Mesothelial cell of epicardium (in vitro differentiated cells): ENCODE measurements at regions not wholly inside any gene's neighbourhood (a gene's known extent, or its start where the extent isn't known, plus 50 kb on each side); places are given as distances from the start of the nearest gene placed in this dataset.

Source experiments
- DNase-seq, 2 experiments: peaks; one replicate each; pipeline ENCODE4 v3.0.0; 2021; ENCODE audit warnings: low spot score in 2 of 2; ENCODE audit not compliant: unreplicated experiment in 2 of 2
- H3K27ac Mint-ChIP-seq: 2 replicates; pipeline ENCODE4 v1.8.0; 2021; ENCODE audit warnings: mixed read lengths
- H3K27me3 Mint-ChIP-seq: 2 replicates; pipeline ENCODE4 v1.8.0; 2021; ENCODE audit warnings: low read depth, mixed read lengths
- H3K36me3 Mint-ChIP-seq: 2 replicates; pipeline ENCODE4 v1.8.0; 2021; ENCODE audit warnings: mixed read lengths
- H3K4me1 Mint-ChIP-seq: 2 replicates; pipeline ENCODE4 v1.8.0; 2021; ENCODE audit warnings: mixed read lengths
- H3K4me3 Mint-ChIP-seq: 2 replicates; pipeline ENCODE4 v1.8.0; 2021; ENCODE audit warnings: mild to moderate bottlenecking, moderate library complexity, mixed read lengths
- H3K9me3 Mint-ChIP-seq: 2 replicates; pipeline ENCODE4 v1.8.0; 2021; ENCODE audit warnings: mixed read lengths
- CTCF ChIP-seq: fragments of 200-600 bp; sonication (generic); IDR thresholded peaks from one replicate; pipeline ENCODE4 v1.5.0; 2021; ENCODE audit warnings: antibody characterized with exemption; ENCODE audit not compliant: unreplicated experiment

- DNase-seq, result no peak
- Mint-ChIP-seq H3K4me1 (peaks cover 22% of the 10 kb centered on the region), H3K9me3 (peaks cover 7% of the 10 kb centered on the region), H3K36me3 (no peaks in the 10 kb centered on the region), H3K27me3 (no peaks in the 10 kb centered on the region), H3K27ac (no peak overlapping the region), H3K4me3 (no peak overlapping the region)
- TF ChIP-seq CTCF, result no peak
Observed at GRCh38 chr14:46399049-46399448, 252.5 kb downstream of the RPL10L start.

GRCh38 chr14:46384611-46385010 lies 267.0 kb downstream of the RPL10L start:
- no peak for TF ChIP-seq CTCF
- Mint-ChIP-seq H3K4me3 (no peak overlapping the region), H3K27me3 (no peaks in the 10 kb centered on the region), H3K4me1 (no peaks in the 10 kb centered on the region), H3K36me3 (peaks cover 2% of the 10 kb centered on the region), H3K9me3 (peaks cover 39% of the 10 kb centered on the region), H3K27ac (no peak overlapping the region)
- DNase-seq, result no peak

GRCh38 chr14:46381674-46382073 lies 269.9 kb downstream of the RPL10L start:
- Mint-ChIP-seq H3K27me3 (no peaks in the 10 kb centered on the region), H3K4me1 (no peaks in the 10 kb centered on the region), H3K27ac (no peak overlapping the region), H3K36me3 (peaks cover 1% of the 10 kb centered on the region), H3K9me3 (peaks cover 31% of the 10 kb centered on the region), H3K4me3 (no peak overlapping the region)
- TF ChIP-seq CTCF, result no peak
- no peak for DNase-seq

- H3K36me3 Mint-ChIP-seq, result peaks cover 4% of the 10 kb centered on the region
- H3K4me3 Mint-ChIP-seq, result no peak overlapping the region
- TF ChIP-seq CTCF, result no peak
- H3K4me1 Mint-ChIP-seq, result no peaks in the 10 kb centered on the region
- no peak for DNase-seq
- no peaks in the 10 kb centered on the region for H3K27me3 Mint-ChIP-seq
- no peak overlapping the region for H3K27ac Mint-ChIP-seq
- peaks cover 46% of the 10 kb centered on the region for H3K9me3 Mint-ChIP-seq
Observed at GRCh38 chr14:46378248-46378647, 273.3 kb downstream of the RPL10L start.

GRCh38 chr14:46377305-46377704 lies 274.3 kb downstream of the RPL10L start:
- no peak for DNase-seq
- H3K36me3 Mint-ChIP-seq, result peaks cover 5% of the 10 kb centered on the region
- no peaks in the 10 kb centered on the region for H3K4me1 Mint-ChIP-seq
- H3K4me3 Mint-ChIP-seq, result no peak overlapping the region
- TF ChIP-seq CTCF, result no peak
- no peaks in the 10 kb centered on the region for H3K27me3 Mint-ChIP-seq
- no peak overlapping the region for H3K27ac Mint-ChIP-seq
- peaks cover 53% of the 10 kb centered on the region for H3K9me3 Mint-ChIP-seq

GRCh38 chr14:46369391-46369790 lies 282.2 kb downstream of the RPL10L start:
- no peak overlapping the region for H3K4me3 Mint-ChIP-seq
- peaks cover 3% of the 10 kb centered on the region for H3K36me3 Mint-ChIP-seq
- no peaks in the 10 kb centered on the region for H3K27me3 Mint-ChIP-seq
- no peak overlapping the region for H3K27ac Mint-ChIP-seq
- TF ChIP-seq CTCF, result no peak
- H3K9me3 Mint-ChIP-seq, result peaks cover 18% of the 10 kb centered on the region
- H3K4me1 Mint-ChIP-seq, result peaks cover 3% of the 10 kb centered on the region
- no peak for DNase-seq
